ENCODE measurements at regions not wholly inside any gene's neighbourhood (a gene's known extent, or its start where the extent isn't known, plus 50 kb on each side); places are given as distances from the start of the nearest gene placed in this dataset.

DNA sequence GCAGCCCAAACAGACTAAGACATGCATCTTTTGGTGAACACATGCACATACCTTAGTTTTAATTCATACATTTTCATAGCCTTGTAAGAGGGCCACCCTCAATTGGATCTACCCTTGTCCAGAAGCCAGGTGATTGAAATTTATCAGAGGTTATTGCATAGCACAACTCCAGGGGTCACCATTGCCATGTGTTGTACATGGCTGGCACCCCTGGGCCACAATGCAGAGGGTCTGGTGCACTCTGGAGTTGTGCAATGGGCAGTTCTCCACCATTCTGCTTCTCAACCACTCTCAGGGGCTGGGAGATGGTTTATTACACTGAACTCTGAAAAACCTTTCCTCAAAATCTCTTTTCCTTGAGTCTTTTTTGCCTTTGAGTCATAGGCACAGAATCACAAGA is 184.4 kb upstream of the CXorf66 start:
- no peak for TF ChIP-seq LEF1 (IDR thresholded peaks at IDR 0.05; ENCODE audit: borderline replicate concordance)
- TF ChIP-seq TARDBP (IDR thresholded peaks at IDR 0.05): no peak
- TF ChIP-seq FOXK2 (IDR thresholded peaks at IDR 0.05): no peak
- TF ChIP-seq NFRKB (IDR thresholded peaks at IDR 0.05): no peak
- TF ChIP-seq ELF4 (IDR thresholded peaks at IDR 0.05): no peak
- TF ChIP-seq ARNT (IDR thresholded peaks at IDR 0.05): no peak
- TF ChIP-seq L3MBTL2 (conservative IDR thresholded peaks at IDR 0.05): no peak
- TF ChIP-seq FOXA1 (IDR thresholded peaks at IDR 0.05): no peak

Measured in HEK293T (cell line).